ENCODE measurements at regions not wholly inside any gene's neighbourhood (a gene's known extent, or its start where the extent isn't known, plus 50 kb on each side); places are given as distances from the start of the nearest gene placed in this dataset.
"Not testable (repeated sequence)": the region's sequence is repeated elsewhere in the genome, so short reads cannot be mapped to it uniquely, and the experiment has no call there.

DNA sequence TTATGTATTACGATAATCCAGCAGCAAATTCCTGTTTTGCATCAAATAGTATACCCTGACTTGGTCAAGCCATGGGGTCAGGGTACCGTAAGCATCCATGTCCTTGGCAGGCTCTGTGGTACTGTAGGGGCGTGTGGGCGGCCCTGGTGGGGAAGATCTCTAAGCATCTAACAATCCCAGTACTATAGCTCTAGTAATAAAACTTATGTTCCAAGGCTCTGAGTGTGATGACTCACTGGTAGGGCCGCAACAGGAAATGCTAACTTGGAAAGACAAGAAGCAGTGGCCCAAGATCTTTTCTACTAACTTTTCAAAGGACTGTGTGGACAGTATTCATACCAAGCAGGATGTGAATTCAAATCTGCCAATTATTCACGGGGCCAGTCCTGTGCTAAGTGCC lies 63.8 kb downstream of the CLEC18A start:
- DNase-seq, result not testable (repeated sequence)

DNA sequence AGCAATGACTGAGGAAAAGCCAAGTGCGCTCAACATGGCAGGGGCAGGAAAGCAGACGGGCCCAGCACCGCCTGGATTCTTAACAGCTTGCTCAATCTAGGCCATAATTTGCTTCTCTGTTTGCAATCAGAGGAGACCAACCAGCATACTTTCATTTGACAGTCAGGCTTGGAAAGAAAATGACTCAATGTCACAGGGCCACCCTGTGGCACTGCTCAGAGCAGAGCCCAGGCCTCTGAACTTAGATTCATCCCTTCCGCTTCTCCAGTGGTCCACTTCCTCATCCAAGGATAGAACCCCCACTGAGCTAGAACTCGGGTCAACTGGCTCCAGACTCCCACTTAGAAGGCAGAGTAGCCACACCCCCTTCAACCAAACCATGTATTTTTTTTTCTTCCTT lies 65.6 kb downstream of the CLEC18A start:
- not testable (repeated sequence) for DNase-seq

- DNase-seq, result peak; percentile 77
Measured at GRCh38 chr16:70018254-70018653, 67.1 kb downstream of the CLEC18A start.

DNA sequence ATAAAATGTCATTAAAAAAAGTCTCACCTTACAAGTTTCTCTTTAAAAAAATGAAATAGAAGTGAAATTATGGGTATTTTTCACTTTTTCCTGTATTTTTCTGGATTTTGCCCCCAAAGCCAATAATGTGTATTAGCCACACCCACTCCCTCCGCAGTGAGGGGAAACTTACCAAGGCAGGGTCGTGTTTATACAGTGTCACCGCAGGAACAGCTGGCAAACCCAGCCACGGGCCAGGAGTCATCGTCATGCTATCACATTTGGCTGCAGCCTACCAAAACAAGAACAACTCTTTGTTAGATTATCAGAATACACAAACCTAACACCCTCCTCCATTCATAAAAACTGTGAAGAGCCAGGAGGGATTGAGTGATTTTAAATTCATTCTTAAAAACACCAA lies 72.1 kb downstream of the CLEC18A start:
- not testable (repeated sequence) for DNase-seq

DNA sequence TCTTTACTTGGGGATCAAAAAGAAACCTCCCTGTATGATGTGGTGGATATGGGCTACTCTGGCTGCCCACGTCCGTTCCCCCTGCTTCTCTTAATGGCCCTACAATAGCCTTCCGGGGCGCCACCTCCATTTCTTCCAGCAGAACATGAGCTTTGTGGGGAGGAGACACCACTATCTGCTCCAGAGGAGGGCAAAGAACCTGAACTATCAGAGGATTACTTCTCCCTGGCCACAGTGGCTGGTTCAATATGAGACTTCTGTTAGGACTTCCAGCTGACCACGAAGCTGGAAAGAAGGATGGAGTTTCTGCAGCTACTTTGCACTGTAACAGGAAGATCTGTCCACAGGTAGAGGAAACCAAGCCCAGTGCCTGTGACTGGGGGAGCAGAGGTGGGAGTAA lies 72.8 kb downstream of the CLEC18A start:
- DNase-seq, result not testable (repeated sequence)

- peak; percentile 74 for DNase-seq
Measured at GRCh38 chr16:70026165-70026854, 75.2 kb downstream of the CLEC18A start.

DNA sequence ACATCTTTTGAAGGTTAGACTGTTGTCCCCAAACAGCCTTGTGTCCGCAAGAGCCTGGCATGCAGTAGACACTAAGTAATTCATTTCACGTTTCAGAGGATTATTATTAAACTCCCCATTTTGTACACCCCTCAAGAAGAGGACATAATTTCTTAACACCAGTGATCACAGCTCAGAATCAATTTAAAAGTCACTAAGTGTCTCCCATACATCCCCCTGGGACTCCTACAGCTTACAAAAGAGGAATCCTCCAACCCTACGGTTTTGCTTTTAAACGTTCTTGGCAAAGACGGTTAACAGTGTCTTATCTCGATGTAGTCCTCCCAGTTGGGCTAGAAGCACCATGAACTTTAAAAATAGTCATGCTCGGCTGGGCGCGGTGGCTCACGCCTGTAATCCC lies 81.2 kb upstream of the PDPR start:
- DNase-seq, result not testable (repeated sequence)

DNA sequence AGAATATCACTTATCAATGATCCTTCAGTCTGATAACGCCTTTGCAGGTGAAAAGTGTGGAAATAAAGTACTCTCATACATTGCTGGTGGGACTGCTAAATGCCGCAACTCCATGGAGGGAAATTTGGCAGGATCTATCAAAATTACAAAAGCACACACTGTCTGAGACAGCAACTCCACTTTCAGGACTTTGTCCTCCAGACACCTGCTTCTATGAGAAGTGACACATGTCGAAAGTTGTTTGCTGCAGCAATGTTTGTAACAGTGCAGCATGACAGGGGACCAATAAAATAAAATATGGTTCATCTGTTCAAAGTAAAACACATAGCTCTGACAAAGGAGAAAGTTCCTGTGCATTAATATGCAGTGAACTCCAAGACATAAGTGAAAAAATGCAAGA lies 76.2 kb upstream of the PDPR start:
- not testable (repeated sequence) for DNase-seq

GRCh38 chr16:70040554-70040953 lies 73.6 kb upstream of the PDPR start:
- DNase-seq, result not testable (repeated sequence)

- not testable (repeated sequence) for DNase-seq
Measured at GRCh38 chr16:70043538-70044067, 70.5 kb upstream of the PDPR start.

GRCh38 chr16:70046560-70046959 lies 67.6 kb upstream of the PDPR start:
- not testable (repeated sequence) for DNase-seq

GRCh38 chr16:70048083-70048482 lies 66.0 kb upstream of the PDPR start:
- DNase-seq, result not testable (repeated sequence)

DNA sequence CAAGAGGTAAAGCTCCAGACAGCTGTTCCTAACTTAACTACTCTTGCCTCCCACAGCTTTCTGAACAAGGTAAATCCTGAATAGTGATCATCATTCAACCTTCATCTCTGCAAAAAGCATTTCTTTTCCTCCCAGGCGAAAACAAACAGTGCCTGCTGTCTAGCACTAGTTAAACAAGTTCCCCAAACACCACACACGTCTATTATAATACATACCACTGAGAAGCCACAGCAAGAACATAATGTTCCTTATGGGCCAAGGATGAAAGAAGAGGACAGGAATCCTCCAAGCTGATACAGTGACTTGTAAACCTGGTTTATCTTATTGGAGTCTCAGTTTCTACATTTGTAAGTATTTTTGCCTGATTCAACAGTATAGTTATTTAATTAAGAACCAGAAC lies 56.1 kb upstream of the PDPR start:
- DNase-seq, result not testable (repeated sequence)

DNA sequence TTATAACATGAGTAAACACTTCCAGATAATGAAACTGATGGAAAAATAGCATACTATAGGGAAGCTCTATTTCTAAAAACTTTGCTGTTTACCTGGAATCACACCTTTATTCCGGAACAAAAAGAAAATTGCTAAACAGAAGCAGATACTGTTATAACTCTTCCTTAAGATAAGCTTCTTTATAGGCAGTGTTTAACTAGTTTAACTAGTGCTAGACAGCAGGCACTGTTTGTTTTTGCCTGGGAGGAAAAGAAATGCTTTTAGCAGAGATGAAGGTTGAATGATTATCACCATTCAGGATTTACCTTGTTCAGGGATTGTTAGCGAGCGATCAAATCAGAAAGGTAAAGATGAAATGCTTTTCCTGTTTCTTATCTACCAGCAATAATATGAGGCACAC lies 54.7 kb upstream of the PDPR start:
- not testable (repeated sequence) for DNase-seq

- DNase-seq, result not testable (repeated sequence)
Measured at GRCh38 chr16:70060521-70061027, 53.6 kb upstream of the PDPR start.

GRCh38 chr16:70061671-70062218 lies 52.4 kb upstream of the PDPR start:
- DNase-seq, result not testable (repeated sequence)

DNA sequence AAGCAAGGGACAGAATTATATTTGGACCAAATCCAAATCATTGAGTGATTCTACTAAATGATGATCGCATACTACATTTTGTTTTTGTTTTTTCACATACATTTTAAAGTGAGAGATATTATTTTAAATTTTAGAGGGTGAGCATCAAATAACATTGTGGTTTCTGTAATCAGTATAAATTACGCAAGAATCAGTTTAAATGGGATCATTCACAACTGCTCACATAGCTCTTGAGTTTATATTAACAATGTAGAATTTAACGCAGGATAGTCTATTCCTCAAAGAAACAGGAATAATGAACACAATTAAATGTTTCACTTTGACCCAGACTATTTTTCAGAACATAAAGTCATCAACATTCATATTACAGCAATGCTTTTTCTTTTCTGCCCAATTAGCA lies 51.2 kb upstream of the PDPR start:
- DNase-seq, result not testable (repeated sequence)
